GM21390 (cell line): ENCODE measurements at regions not wholly inside any gene's neighbourhood (a gene's known extent, or its start where the extent isn't known, plus 50 kb on each side); places are given as distances from the start of the nearest gene placed in this dataset.
A peak's percentile ranks its signal among the peaks of the same experiment; 100 is the strongest.

Experiments
- ATAC-seq: cut with Tn5 transposase; IDR thresholded peaks from one replicate; pipeline ENCODE4 v1.9.1; 2021; ENCODE audit not compliant: unreplicated experiment

DNA sequence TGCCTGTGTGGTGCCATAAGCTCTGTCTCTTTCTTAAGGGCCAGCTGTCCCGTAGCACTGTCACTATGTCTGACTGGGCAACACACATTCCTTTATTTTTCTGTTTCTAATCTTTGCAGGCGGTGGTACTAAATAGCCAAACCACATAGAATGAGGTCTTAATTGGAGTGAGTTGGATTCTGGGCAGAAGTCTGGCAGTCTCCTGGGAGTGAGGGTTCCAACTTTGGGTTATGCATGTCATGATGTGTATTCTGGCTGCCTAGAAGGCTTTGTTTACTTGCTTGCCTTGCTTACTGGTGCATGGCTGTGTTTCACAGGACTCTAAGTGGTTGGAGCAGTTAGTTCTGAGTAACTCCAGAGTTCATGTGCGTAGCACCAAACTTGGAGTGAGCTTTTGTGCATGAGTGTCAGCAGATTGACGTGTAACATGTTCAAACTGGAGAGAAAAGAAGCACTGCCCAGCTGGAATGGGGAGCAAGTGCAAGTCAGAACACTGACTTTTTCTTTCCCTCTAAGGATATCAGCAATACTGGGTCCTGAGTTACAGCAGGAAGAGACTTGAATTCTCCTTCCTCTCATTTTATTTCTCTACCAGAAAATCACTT lies 185.8 kb downstream of the PCSK1 start:
- ATAC-seq = no peak

DNA sequence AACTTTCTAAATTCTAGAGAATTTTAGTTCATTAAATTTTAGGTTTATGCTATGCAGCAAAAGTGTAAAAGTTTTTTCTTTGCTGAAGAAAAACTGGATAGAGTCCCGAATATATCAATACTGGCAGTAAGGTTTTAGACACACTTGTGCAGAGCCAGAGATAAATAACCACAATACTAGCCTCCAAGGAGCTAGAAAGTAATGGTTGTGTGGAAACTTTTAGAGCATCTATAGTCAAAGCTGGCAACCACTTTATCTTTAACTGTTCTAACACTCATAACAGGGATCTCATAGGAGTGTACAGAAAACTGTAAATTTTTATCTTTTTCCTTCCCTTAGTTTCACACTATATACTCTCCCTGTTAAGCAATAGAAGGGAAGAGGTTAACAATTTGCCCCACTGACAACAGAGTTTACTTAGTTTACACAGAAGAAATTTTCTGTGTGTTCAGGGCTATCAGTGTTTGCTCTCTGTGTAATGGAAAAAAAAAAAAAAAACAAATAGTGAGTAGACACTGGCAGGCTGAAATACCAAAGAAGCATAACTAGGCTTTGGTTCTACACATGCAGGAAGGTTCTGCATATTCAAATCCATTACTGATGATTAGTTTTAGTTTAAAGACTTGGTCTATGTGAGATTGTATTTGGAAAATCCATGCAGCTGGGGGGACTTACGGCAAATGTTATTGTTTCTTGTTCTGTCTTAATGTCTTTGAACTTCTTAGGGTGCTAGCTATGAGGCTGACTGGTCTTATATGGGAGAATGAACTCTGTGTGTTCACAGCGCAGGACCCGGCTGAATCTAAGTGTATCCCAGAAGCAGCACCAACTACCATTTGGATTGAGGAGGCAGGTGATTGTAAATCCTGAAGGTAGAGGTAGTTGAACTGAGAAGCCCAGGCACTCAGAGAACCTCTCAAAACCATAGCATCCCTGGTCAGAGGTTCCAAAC lies 187.6 kb downstream of the PCSK1 start:
- ATAC-seq = no peak

DNA sequence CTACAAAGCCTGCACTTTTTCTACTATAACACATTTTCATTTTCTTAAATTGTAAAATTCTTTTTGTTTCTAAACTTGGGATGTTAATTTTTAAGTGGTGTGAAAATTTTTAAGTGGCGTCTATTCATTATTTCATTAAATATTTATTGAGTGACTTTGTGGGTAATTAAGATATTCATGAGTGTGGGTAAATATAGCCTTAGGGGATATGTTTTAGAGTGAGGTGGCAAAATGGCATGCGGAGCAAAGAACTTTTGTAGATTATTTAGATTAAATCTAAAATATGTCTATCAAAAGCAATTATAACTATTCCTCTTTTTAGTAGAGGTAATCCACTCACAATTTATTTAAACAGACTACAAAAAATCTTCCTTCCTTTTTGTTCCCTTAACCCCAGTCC lies 188.4 kb downstream of the PCSK1 start:
- ATAC-seq = no peak

DNA sequence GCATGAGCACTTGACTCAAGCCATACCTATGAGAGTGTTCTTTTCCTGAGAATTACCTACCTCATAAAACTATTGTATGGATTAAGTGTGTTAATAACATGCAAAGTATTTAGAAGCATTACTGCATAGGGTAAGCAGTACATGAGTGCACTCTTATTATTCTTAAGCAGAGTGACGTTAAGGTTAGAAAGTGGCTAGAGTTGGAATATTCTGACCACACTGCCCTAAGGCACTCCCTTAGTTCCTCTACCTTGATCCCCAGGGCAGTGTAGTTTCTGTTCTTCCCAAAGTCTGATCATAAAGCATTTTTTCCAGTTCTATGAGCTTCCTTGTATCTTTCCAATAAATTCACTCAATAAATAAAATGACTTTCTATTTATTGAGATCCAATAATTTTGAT lies 189.2 kb downstream of the PCSK1 start:
- ATAC-seq = no peak

DNA sequence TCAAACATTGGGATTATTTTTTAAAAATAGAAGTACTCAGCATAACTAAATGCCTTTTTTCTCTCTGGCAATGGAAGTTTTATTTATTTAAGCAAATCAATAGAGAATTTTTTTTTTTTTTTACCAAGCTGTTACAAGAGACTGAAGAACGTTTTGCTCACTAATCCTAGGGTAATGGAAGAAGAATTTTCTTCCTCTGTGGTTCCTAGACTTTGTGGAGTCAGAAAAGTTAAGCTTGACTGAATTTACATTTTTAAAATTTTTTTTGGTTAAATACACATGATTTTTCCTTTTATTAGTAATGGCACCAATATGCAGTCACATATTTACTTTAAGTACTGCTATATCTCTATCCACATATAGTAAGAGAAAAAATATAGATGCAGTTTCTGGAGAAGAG lies 189.8 kb downstream of the PCSK1 start:
- ATAC-seq = no peak

DNA sequence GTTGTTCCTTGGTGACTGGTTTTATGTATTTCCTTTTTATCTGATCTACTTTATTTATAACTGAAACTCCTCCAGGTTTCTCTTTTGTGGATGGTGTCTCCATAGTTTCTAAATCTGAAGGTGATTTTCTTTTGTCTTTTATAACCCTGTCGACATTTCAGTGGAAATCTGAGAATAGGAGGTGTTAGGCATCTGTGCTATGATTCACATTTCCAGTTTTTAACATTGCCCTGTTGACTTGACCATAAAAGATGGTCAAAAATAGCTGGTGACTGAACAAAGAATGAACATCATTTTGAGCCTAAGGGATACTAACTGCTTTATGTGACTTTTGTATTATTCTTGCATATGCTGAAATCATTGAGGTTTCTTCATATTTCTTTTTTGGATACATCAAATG lies 190.5 kb downstream of the PCSK1 start:
- ATAC-seq = no peak

DNA sequence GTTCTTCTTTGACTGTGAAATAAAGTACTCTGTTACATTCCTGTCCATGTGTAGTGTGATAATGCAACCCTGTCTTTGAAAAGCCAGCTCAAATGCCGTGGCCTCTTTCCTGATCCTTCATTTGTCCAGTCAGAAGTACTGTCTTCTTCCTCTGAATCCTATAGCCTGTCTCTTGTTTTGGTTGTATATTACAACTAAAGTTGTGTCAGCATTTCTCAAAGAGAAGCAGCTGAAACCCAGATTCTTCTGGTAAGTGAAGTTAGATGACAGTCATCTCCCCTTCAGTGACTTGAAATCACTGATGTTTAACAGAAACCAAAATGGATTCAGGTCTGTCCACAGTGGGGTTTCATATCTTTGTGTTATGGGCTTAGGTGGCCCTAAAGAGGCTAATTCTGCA lies 196.2 kb downstream of the PCSK1 start:
- ATAC-seq = no peak

DNA sequence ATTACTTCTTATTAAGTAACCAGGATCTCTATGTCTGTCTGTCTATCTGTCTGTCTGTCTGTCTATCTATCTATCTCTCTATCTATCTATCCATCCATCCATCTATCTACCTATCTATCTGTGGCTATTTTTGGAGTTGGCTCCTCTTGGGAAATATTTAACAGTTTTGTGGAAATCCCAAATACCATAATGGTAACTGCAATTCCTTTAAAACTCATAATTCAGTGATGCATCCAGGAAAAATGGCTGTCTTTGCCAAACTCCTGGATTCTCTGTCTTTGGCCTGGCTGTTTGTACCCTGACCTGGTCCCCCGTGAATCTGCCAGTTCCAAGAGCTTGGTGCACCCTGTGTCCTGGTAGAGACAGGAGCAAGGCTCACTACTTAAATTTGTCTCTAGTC lies 197.0 kb downstream of the PCSK1 start:
- no peak for ATAC-seq

DNA sequence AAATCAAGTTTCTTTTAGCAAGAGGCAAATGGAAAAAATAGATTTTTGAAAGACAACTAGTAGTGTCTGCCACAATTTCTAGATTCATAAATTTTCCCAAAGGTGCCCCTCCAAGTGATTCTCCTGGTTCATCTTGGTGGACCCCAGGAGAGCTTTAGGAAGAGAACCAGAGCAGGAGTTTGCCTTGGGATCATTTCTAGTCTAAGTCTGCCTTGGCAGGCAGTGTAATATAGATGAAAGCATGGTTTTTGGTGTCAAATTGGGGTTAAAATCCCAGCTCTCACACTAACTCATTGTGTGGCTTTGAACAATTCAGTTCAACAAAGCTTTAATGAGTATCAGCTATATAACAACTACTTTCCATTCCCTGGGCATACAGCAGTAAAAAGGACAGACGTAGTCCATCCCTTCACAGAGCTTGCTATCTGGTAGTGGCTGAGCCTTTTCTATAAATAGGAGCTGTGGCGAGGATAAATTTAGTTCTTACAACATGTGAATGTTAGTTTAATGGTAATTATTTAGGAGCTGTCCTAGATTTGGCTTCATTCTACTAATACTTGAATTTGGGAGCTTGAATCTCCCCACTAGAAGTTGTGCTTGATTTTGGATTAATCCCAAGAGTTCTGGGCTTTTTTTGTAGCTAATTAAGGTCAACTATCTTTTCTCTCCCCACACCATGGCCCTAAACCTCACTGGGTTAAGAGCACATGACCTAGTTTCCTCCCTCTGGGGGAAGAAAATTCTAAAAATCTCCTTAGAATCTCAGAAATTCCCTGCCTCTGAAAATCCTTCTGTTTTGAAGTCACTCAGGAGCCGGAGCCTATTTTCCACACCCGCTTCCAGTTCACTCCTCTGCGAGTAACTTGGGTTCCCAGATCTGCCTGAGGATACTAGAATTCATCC lies 197.8 kb downstream of the PCSK1 start:
- no peak for ATAC-seq

DNA sequence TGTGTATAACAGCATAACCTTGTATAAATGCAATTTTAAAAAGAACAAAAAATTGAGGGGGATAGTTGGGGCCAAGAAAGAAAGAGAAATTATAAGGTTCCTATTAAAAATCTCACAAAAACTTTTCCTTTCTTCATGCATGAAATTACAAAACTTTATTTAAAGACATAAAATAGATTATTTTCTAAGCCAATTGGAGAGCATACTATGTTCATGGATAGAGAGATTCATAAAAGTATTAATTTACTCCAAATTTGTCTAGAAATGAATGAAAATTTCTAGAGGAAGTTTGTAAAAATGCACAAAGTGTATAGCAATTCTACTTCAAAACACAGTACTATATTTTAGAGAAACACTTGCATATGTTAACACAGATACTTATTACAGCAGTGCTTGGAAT lies 200.4 kb downstream of the PCSK1 start:
- ATAC-seq = no peak

DNA sequence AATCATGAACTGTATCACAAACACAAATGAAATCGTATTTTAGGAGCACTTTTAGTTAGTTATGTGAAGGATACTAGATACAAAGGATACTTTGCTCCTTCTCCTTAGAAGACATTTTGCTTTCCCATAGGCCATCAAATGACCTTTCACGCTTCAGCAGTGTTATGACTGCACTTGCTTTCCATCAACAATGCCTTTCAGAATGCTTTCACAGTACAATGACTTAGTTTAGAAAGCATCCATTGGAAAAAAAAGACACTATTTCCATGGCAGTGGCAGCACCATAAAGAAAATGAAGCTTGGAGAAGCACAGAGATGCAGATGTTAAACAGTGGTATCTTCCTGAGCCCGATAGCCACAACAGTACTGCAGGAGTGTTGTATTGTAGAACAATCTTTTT lies 203.9 kb downstream of the PCSK1 start:
- no peak for ATAC-seq

DNA sequence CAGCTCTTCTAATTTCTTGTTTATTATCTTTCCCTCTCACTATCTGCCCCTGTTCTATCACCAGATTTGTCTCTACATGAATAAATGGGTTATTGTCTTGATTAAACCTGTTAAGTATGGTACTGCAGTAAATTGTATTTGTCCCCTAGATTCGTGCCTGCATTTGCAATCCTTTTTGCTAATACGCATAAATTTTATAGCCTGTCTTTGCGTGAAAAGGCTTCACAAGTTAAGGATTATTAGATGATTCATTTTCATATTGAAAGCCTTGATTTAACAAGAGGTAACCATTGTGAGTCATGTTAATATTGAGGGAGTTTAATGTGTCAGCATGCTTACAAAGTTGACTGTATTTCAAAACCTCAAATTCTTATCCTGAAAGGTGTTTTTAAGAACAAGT lies 204.6 kb downstream of the PCSK1 start:
- no peak for ATAC-seq

DNA sequence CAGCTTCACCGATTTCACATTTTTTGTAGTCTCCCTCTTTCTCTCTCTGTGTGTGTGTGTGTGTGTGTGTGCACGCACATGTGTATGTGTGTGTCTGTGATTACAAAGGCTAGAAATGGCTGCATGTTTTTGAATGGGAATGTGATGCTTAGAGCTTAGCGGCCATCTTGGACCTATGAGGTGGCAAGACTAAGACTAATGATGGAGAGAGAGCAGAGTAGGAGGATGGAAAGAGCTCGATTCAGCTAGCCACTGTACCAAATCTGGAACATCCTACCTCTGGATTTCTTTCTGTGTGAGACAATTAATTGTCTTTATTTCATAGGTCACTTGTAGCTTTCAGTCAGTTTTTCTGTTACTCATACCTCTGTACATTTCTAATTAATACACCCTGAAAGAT lies 205.1 kb downstream of the PCSK1 start:
- no peak for ATAC-seq

DNA sequence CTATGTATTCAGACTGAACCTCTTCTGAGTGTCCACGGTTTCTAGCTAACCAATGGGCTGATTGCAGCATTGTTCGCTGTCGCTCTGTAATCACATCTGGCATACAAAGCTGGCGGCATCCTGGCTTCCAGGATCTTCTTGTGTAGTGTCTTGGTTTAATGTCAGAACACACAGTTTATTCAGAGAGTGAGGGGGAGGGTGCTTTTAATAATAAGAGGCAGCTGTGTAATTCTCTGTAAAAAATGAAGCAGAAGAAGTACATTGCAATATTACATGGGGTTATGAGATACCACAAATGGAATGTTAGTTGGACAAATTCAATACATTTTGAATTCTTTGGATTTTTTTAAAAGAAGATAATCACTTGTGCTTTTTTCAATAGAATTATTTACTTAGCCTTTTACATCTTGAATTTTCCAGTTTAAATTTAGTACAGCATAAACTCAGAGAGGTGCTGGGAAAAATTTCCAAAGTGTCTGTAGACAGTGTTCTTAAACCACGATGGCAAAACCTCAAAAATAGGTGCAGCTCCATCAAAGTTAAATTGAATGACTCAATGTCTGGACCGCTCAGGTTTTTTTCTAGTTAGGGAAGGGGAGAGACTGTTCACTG lies 206.0 kb downstream of the PCSK1 start:
- no peak for ATAC-seq

DNA sequence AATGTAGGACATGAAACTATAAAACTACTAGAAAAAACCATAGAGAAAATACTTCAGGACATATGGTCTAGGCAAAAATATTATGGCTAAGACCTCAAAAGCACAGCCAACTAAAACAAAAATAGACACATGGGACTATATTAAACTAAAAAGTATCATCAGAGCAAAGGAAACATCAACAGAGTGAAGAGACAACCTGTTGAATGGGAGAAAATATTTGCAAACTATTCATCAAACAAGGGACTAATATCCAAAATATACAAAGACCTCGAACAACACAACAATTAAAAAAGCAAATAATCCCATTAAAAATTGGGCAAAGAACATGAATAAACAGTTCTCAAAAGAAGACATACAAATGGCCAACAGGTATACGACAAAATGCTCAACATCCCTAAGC lies 210.9 kb downstream of the PCSK1 start:
- no peak for ATAC-seq

DNA sequence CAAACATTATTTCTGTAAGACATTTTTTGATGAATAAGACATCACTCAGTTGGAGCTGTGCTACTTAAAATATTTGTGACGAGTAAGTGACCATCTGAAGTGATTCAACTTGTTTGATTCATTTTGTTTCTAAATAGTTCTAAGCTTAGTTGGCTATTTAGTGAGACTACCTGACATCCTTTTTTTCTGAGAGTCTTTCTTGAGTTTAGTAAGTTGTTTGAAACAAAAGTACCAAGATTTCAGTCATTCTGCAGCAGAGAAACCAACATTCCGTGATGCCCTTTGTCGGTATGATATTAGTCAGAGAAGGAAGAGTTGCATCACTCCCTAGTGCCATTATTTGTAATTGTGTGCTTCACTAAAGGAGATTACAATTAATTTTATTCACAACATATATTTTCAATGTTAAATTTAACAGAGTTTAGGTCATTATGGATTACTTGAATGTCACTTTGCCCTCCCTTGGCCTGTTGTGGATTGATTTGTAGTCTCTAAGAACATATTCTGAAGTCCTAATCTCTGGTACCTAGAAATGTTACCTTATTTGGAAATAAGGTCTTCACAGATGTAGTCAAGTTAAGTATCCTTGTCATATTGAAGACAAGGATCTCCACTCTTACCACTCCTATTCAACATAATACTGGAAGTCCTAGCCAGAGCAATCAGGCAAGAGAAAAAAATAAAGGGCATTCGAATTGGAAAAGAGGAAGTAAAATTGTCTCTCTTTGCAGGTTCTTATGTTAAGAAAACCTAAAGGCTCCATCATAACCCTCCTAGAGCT lies 212.2 kb downstream of the PCSK1 start:
- peak; percentile 49 for ATAC-seq

DNA sequence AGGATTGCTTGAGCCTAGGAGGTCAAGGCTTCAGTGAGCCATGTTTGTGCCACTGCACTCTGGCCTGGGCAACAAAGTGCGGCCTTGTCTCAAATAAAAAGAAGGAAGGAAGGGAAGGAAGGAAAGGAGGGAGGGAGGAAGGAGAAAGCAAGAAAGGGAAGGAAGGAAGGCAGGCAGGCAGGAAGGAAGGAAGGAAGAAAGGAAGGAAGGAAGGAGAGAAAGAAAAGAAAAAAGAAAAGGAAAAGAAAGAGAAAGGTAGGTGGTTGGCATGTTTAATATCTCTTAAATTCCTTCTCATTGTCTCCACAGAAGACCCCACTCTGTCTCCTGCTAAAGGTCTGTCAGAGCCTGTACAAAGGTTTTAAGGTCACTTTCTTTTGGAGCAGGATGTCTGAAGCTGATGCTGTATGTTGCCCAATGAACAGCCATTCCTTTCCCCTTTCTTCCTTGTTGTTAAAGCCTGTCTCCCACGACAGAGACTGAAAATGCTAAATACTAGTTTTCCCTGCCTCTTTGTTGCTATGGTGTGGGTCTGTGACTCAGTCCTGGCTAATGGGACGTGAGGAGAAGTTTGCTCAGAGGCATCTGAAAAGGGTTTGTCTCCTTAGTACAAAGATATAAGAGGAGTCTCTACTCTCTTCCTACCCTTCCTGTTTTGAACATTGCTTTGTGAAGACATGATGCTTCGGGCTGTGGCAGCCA lies 213.3 kb downstream of the PCSK1 start:
- no peak for ATAC-seq

DNA sequence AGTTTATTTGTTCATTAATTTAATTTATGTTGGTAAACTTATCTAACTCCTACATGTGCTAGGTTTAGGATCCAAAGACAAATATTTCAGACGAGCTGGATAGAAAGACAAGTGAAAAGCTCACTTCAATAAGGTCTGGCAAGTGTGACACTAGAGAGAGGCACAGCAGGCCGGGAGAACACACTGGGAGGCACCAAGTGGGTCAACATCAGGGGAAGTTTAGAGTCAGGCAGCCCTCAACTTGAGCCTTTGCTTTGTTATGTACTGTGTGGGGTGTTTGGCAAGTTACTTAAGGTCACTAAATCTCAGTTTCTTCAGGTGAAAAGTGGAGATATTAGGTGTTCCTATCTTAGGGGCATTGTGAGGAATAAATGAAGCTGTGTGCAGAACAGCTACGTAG lies 214.4 kb downstream of the PCSK1 start:
- ATAC-seq = no peak

DNA sequence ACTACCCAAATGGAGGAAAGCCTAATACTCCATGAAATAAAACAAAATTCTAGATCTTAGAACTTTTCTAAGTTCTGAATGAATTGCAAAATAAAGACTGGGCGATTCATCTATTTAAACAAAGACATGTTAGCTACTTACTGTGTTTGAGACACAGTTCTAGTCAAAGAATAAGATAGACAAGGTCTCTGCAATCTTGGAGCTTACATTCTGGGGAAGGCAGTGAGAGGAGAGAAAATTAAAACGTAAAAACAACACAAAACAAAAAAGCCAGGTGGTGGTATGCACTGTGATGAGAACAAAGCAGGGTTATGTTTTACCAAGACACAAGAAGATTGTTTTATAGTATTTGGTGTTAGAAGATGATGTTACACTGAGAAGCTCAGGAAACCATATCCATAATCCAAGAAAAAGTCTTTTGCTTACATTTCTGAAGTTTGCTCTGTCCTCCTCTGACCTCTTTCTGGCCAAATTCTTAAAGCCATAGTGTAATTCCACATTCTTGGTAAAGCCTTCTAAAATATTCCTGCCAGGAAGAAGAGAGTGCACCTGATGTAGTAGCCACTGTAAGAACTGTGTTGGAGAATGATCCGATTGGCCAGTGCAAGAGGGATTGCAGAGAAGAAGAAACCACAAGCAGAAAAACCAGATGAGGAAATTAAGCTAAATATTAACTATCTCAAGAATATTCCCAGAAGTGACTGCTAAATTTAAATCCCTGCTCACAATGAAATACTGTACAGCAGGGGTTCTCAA lies 218.4 kb downstream of the PCSK1 start:
- ATAC-seq = no peak
